ENCODE measurements at regions not wholly inside any gene's neighbourhood (a gene's known extent, or its start where the extent isn't known, plus 50 kb on each side); places are given as distances from the start of the nearest gene placed in this dataset.

DNA sequence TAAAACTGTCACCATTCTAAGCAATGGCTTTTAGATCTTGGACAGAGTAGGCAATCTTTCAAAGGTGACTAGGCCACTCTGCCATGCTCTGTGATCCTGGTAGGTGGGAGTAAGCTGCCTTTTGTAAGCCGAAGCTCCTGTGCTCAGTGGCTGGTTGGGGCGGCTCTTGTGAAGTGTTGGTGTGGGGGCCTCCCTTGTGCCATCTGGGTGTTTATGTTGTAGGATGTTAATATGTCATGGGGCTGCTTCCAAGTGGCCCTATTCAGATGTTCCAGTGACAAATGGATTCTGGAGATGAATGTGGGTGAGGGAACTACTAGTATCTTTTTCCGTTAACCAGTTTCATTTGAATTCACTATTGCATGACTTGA lies 116.8 kb upstream of the SPRED2 start:
- TF ChIP-seq CTCF (IDR thresholded peaks at IDR 0.05; ENCODE audit: low read length) (no peak), EZH2 (optimal IDR thresholded peaks at IDR 0.05; ENCODE audit: low read depth, low read length) (no peak)
